IMR-90 (cell line): ENCODE measurements at regions not wholly inside any gene's neighbourhood (a gene's known extent, or its start where the extent isn't known, plus 50 kb on each side); places are given as distances from the start of the nearest gene placed in this dataset.

Experiments used
- ATAC-seq: fragments of 200-7000 bp; cut with Tn5 transposase; 2 replicates; pipeline ENCODE4 v1.9.1; 2020; ENCODE audit warnings: low read depth, mild to moderate bottlenecking, moderate library complexity
- BruUV-seq: library from RNA; stranded (reverse); fragments of 400-500 nt; replicated peaks from 2 replicates; lab custom pipeline; 2021; lab: Mats Ljungman, UMichigan
- CTCF ChIA-PET: fragments of 300-600 bp; formaldehyde crosslinking; extraction: SDS; loops from one replicate; lab custom pipeline; 2021; ENCODE audit warnings: antibody characterized with exemption; lab: Yijun Ruan, JAX
- POLR2A ChIA-PET: fragments of 300-600 bp; sonication (Branson Sonifier 250); formaldehyde crosslinking; loops from one replicate; lab custom pipeline; 2022; ENCODE audit warnings: antibody characterized with exemption; ENCODE audit not compliant: unreplicated experiment; lab: Charles Lee
- DNase-seq: peaks from one replicate; pipeline ENCODE4 v3.0.0; 2013
- H2AFZ ChIP-seq: replicated peaks from 2 replicates; pipeline ENCODE3; 2013; ENCODE audit warnings: low read length, mild to moderate bottlenecking; ENCODE audit not compliant: poor library complexity
- H2AK5ac ChIP-seq: 2 replicates; pipeline ENCODE4 v1.6.1; 2013; ENCODE audit warnings: low read depth, low read length, inconsistent platforms
- H2AK9ac ChIP-seq: replicated peaks from 2 replicates; pipeline ENCODE3; 2013; ENCODE audit warnings: mild to moderate bottlenecking, low read depth, low read length, moderate library complexity; ENCODE audit not compliant: poor library complexity
- H2BK120ac ChIP-seq: 2 replicates; pipeline ENCODE4 v1.6.1; 2013; ENCODE audit warnings: low read depth, low read length, inconsistent platforms
- H2BK15ac ChIP-seq: 3 replicates; pipeline ENCODE4 v1.6.1; 2013; ENCODE audit warnings: low read depth, low read length, inconsistent platforms
- H2BK20ac ChIP-seq: 2 replicates; pipeline ENCODE4 v1.6.1; 2013; ENCODE audit warnings: low read depth, mild to moderate bottlenecking, inconsistent platforms, low read length, moderate library complexity
- H2BK5ac ChIP-seq: 2 replicates; pipeline ENCODE4 v1.6.1; 2013; ENCODE audit warnings: mild to moderate bottlenecking, low read depth, low read length, inconsistent platforms; ENCODE audit not compliant: poor library complexity, severe bottlenecking
- H3K14ac ChIP-seq: replicated peaks from 2 replicates; pipeline ENCODE4 v1.6.1; 2013; ENCODE audit warnings: low read depth, low read length, inconsistent platforms
- H3K18ac ChIP-seq: 2 replicates; pipeline ENCODE4 v1.6.1; 2013; ENCODE audit warnings: low read depth, low read length, control low read depth
- H3K23ac ChIP-seq: 2 replicates; pipeline ENCODE4 v1.6.1; 2013; ENCODE audit warnings: low read depth, low read length, inconsistent platforms
- H3K27ac ChIP-seq: 2 replicates; pipeline ENCODE4 v1.5.1; 2013; ENCODE audit warnings: mild to moderate bottlenecking, control low read depth, low read length; ENCODE audit not compliant: insufficient read depth
- H3K27me3 ChIP-seq: 2 replicates; pipeline ENCODE4 v1.6.1; 2013; ENCODE audit warnings: low read length; ENCODE audit not compliant: control insufficient read depth, insufficient read depth
- H3K36me3 ChIP-seq: 2 replicates; pipeline ENCODE4 v1.6.1; 2013; ENCODE audit warnings: low read length, mixed read lengths; ENCODE audit not compliant: control insufficient read depth, insufficient read depth
- H3K4ac ChIP-seq: 2 replicates; pipeline ENCODE4 v1.6.1; 2013; ENCODE audit warnings: low read depth, low read length, inconsistent platforms
- H3K4me1 ChIP-seq: 2 replicates; pipeline ENCODE4 v1.6.1; 2013; ENCODE audit warnings: low read length, mixed read lengths; ENCODE audit not compliant: control insufficient read depth, insufficient read depth
- H3K4me2 ChIP-seq: 2 replicates; pipeline ENCODE4 v1.6.1; 2013; ENCODE audit warnings: low read depth, mild to moderate bottlenecking, control low read depth, low read length, moderate library complexity
- H3K4me3 ChIP-seq: 2 replicates; pipeline ENCODE4 v1.5.1; 2013; ENCODE audit warnings: low read depth, mild to moderate bottlenecking, control low read depth, low read length, moderate library complexity; ENCODE audit not compliant: insufficient read depth
- H3K56ac ChIP-seq: 2 replicates; pipeline ENCODE4 v1.6.1; 2013; ENCODE audit warnings: low read length, inconsistent platforms; ENCODE audit not compliant: insufficient read depth; ENCODE audit errors: extremely low read depth
- H3K79me1 ChIP-seq, 2 experiments: 2 replicates each; pipeline ENCODE4 v1.6.1; 2013; ENCODE audit warnings: low read length in 2 of 2, inconsistent platforms in 1 of 2, low read depth in 1 of 2
- H3K9ac ChIP-seq: 2 replicates; pipeline ENCODE4 v1.6.1; 2013; ENCODE audit warnings: low read depth, low read length, control low read depth
- H3K9me1 ChIP-seq: 2 replicates; pipeline ENCODE4 v1.6.1; 2013; ENCODE audit warnings: low read length, inconsistent platforms; ENCODE audit not compliant: insufficient read depth
- H3K9me3 ChIP-seq: 2 replicates; pipeline ENCODE4 v1.6.1; 2013; ENCODE audit warnings: low read length; ENCODE audit not compliant: control insufficient read depth, insufficient read depth
- H4K20me1 ChIP-seq: 2 replicates; pipeline ENCODE4 v1.6.1; 2013; ENCODE audit warnings: low read length, inconsistent platforms; ENCODE audit not compliant: insufficient read depth
- H4K5ac ChIP-seq: 2 replicates; pipeline ENCODE4 v1.6.1; 2013; ENCODE audit warnings: mild to moderate bottlenecking, low read depth, low read length, control low read depth
- H4K8ac ChIP-seq, 2 experiments: 2 replicates each; pipeline ENCODE4 v1.6.1; 2013; ENCODE audit warnings: low read depth in 2 of 2, low read length in 2 of 2, control low read depth in 1 of 2, inconsistent platforms in 1 of 2
- H4K91ac ChIP-seq: 2 replicates; pipeline ENCODE4 v1.6.1; 2013; ENCODE audit warnings: low read depth, low read length, inconsistent platforms; ENCODE audit not compliant: insufficient read depth
- BHLHE40 ChIP-seq: fragments of 150-350 bp; IDR thresholded peaks from 2 replicates; pipeline ENCODE4 v1.6.1; 2016; ENCODE audit warnings: mild to moderate bottlenecking, low read depth, low read length
- CEBPB ChIP-seq: IDR thresholded peaks from 2 replicates; pipeline ENCODE4 v1.6.1; 2012; ENCODE audit warnings: low read depth, low read length, improper control_type of control experiment
- CHD1 ChIP-seq: IDR thresholded peaks from 2 replicates; pipeline ENCODE4 v1.6.1; 2012; ENCODE audit warnings: low read depth, low read length, improper control_type of control experiment
- FOS ChIP-seq: fragments of 150-350 bp; IDR thresholded peaks from 2 replicates; pipeline ENCODE4 v1.6.1; 2016; ENCODE audit warnings: low read depth, low read length
- MAFK ChIP-seq: IDR thresholded peaks from 2 replicates; pipeline ENCODE4 v1.6.1; 2012; ENCODE audit warnings: low read depth, low read length, improper control_type of control experiment
- MAZ ChIP-seq: IDR thresholded peaks from 2 replicates; pipeline ENCODE4 v1.6.1; 2012; ENCODE audit warnings: low read depth, mild to moderate bottlenecking, low read length, improper control_type of control experiment, moderate library complexity, borderline replicate concordance
- MXI1 ChIP-seq: IDR thresholded peaks from 2 replicates; pipeline ENCODE4 v1.6.1; 2012; ENCODE audit warnings: low read depth, mild to moderate bottlenecking, low read length, moderate library complexity, borderline replicate concordance
- NFE2L2 ChIP-seq: fragments of 150-350 bp; IDR thresholded peaks from 2 replicates; pipeline ENCODE4 v1.6.1; 2016; ENCODE audit warnings: low read depth, mild to moderate bottlenecking, low read length
- POLR2A ChIP-seq: IDR thresholded peaks from 2 replicates; pipeline ENCODE4 v1.6.1; 2012; ENCODE audit warnings: mild to moderate bottlenecking, low read depth, low read length
- RAD21 ChIP-seq: IDR thresholded peaks from 2 replicates; pipeline ENCODE4 v1.6.1; 2012; ENCODE audit warnings: low read length, improper control_type of control experiment
- RCOR1 ChIP-seq: IDR thresholded peaks from 2 replicates; pipeline ENCODE4 v1.6.1; 2012; ENCODE audit warnings: mild to moderate bottlenecking, low read length, improper control_type of control experiment; ENCODE audit not compliant: insufficient replicate concordance
- RFX5 ChIP-seq: IDR thresholded peaks from 2 replicates; pipeline ENCODE4 v1.8.0; 2012; ENCODE audit warnings: low read depth, mild to moderate bottlenecking, low read length, moderate library complexity
- SMC3 ChIP-seq: fragments of 150-350 bp; IDR thresholded peaks from 2 replicates; pipeline ENCODE4 v1.6.1; 2016; ENCODE audit warnings: low read depth, mild to moderate bottlenecking, antibody characterized with exemption, low read length, moderate library complexity
- dilution Hi-C: fragments of 300-500 bp; cut with HindIII; formaldehyde crosslinking; loops from one replicate; pipeline ENCODE4 v1.14.3; 2018; ENCODE audit warnings: low sequenced_read_pairs; ENCODE audit not compliant: unreplicated experiment
- in situ Hi-C: fragments of 300-500 bp; cut with MboI; formaldehyde crosslinking; loops from 3 replicates; pipeline ENCODE4 v1.14.3; 2019; ENCODE audit warnings: low sequenced_read_pairs, inconsistent platforms, mixed read lengths
- intact Hi-C: fragments of 100-400 bp; cut with micrococcal nuclease; formaldehyde crosslinking; loops from 2 replicates; pipeline ENCODE4 v1.10.0; 2022
- TF ChIP-seq, protein P1 (sequence below): conservative IDR thresholded peaks from 2 replicates; pipeline ENCODE4 v1.5.1; 2012; ENCODE audit warnings: mild to moderate bottlenecking, low read depth, low read length, improper control_type of control experiment
- TF ChIP-seq, protein P2 (sequence below): fragments of 150-350 bp; IDR thresholded peaks from 2 replicates; pipeline ENCODE4 v1.6.1; 2017; ENCODE audit warnings: mild to moderate bottlenecking, antibody characterized with exemption, low read length, low read depth
- TF ChIP-seq, protein P3 (sequence below): fragments of 150-350 bp; IDR thresholded peaks from 2 replicates; pipeline ENCODE4 v1.6.1; 2016; ENCODE audit warnings: low read depth, mild to moderate bottlenecking, low read length, moderate library complexity, borderline replicate concordance

DNA sequence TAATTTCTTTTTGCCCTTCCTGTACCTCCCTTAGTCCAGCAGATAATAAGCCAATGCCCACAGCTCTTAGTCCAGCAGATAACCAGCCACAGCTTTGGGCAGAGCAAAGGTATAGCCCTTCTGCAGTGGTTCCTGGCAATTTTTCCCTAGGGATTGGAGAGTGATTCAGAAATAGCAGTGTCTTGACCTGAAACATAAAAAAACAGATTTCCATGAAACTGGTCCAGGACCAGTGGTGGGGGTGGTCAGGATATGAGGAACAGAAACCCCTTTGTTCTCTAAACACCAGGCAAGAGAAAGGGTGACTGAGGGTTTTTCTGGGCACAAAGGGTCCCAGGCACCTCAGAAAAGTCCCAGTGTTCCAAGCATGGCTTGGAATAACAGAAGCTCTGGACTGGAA lies 103.4 kb downstream of the ARRDC4 start:
- no peak for ATAC-seq
- in situ Hi-C loops, result no loop called here
- no peak overlapping the region for H3K9ac ChIP-seq
- no peak overlapping the region for H3K14ac ChIP-seq
- no peaks in the 10 kb centered on the region for H3K36me3 ChIP-seq
- no peak overlapping the region for H4K5ac ChIP-seq
- no peak overlapping the region for H2BK5ac ChIP-seq
- no peak overlapping the region for H3K4me3 ChIP-seq
- no peak overlapping the region for H3K18ac ChIP-seq
- H3K79me1 ChIP-seq, result no peaks in the 10 kb centered on the region
- no peak overlapping the region for H2AK9ac ChIP-seq
- no peak overlapping the region for H3K23ac ChIP-seq
- H2BK15ac ChIP-seq, result no peak overlapping the region
- ChIA-PET POLR2A (no interaction called here), CTCF (no interaction called here)
- no peak for TF ChIP-seq MXI1
- TF ChIP-seq NFE2L2, result no peak
- TF ChIP-seq, protein P1, sequence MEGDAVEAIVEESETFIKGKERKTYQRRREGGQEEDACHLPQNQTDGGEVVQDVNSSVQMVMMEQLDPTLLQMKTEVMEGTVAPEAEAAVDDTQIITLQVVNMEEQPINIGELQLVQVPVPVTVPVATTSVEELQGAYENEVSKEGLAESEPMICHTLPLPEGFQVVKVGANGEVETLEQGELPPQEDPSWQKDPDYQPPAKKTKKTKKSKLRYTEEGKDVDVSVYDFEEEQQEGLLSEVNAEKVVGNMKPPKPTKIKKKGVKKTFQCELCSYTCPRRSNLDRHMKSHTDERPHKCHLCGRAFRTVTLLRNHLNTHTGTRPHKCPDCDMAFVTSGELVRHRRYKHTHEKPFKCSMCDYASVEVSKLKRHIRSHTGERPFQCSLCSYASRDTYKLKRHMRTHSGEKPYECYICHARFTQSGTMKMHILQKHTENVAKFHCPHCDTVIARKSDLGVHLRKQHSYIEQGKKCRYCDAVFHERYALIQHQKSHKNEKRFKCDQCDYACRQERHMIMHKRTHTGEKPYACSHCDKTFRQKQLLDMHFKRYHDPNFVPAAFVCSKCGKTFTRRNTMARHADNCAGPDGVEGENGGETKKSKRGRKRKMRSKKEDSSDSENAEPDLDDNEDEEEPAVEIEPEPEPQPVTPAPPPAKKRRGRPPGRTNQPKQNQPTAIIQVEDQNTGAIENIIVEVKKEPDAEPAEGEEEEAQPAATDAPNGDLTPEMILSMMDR, result no peak
- TF ChIP-seq, protein P2, sequence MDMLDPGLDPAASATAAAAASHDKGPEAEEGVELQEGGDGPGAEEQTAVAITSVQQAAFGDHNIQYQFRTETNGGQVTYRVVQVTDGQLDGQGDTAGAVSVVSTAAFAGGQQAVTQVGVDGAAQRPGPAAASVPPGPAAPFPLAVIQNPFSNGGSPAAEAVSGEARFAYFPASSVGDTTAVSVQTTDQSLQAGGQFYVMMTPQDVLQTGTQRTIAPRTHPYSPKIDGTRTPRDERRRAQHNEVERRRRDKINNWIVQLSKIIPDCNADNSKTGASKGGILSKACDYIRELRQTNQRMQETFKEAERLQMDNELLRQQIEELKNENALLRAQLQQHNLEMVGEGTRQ, result no peak
- TF ChIP-seq POLR2A, result no peak
- no peak for TF ChIP-seq FOS
- TF ChIP-seq CEBPB, result no peak
- no peak for TF ChIP-seq MAFK
- TF ChIP-seq RAD21, result no peak
- TF ChIP-seq RCOR1, result no peak
- no peak for TF ChIP-seq CHD1
- TF ChIP-seq, protein P3, sequence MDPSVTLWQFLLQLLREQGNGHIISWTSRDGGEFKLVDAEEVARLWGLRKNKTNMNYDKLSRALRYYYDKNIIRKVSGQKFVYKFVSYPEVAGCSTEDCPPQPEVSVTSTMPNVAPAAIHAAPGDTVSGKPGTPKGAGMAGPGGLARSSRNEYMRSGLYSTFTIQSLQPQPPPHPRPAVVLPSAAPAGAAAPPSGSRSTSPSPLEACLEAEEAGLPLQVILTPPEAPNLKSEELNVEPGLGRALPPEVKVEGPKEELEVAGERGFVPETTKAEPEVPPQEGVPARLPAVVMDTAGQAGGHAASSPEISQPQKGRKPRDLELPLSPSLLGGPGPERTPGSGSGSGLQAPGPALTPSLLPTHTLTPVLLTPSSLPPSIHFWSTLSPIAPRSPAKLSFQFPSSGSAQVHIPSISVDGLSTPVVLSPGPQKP, result no peak
- TF ChIP-seq SMC3, result no peak
- TF ChIP-seq RFX5, result no peak
- no peak for TF ChIP-seq MAZ
- TF ChIP-seq BHLHE40, result no peak
- intact Hi-C loops, result no loop called here
- no peak overlapping the region for H2AK5ac ChIP-seq
- H3K4me1 ChIP-seq, result no peaks in the 10 kb centered on the region
- H3K9me3 ChIP-seq, result peaks cover 11% of the 10 kb centered on the region
- no peaks in the 10 kb centered on the region for H3K9me1 ChIP-seq
- no peaks in the 10 kb centered on the region for H3K27me3 ChIP-seq
- H2BK120ac ChIP-seq, result no peak overlapping the region
- H3K4me2 ChIP-seq, result no peak overlapping the region
- H4K20me1 ChIP-seq, result no peaks in the 10 kb centered on the region
- H3K27ac ChIP-seq, result no peak overlapping the region
- H4K91ac ChIP-seq, result no peak overlapping the region
- DNase-seq, result no peak
- H2BK20ac ChIP-seq, result no peak overlapping the region
- H4K8ac ChIP-seq, result no peak overlapping the region
- H3K56ac ChIP-seq, result no peak overlapping the region
- dilution Hi-C loops, result no loop called here
- H2AFZ ChIP-seq, result no peak overlapping the region
- no peak overlapping the region for H3K4ac ChIP-seq
- BruUV-seq, result no TSS peak
